Panc1 (cell line): ENCODE measurements at regions not wholly inside any gene's neighbourhood (a gene's known extent, or its start where the extent isn't known, plus 50 kb on each side); places are given as distances from the start of the nearest gene placed in this dataset.

Experiments used
- ATAC-seq: fragments of 200-7000 bp; cut with Tn5 transposase; 2 replicates; pipeline ENCODE4 v1.9.1; 2020; ENCODE audit warnings: mild to moderate bottlenecking, moderate library complexity
- BruUV-seq: library from RNA; stranded (reverse); fragments of 400-500 nt; replicated peaks from 2 replicates; lab custom pipeline; 2021; lab: Mats Ljungman, UMichigan
- CTCF ChIA-PET: fragments of 300-600 bp; sonication (Branson Sonifier 250); formaldehyde crosslinking; loops from one replicate; lab custom pipeline; 2022; ENCODE audit warnings: antibody characterized with exemption; lab: Charles Lee
- POLR2A ChIA-PET: fragments of 300-600 bp; sonication (Branson Sonifier 250); formaldehyde crosslinking; loops from one replicate; lab custom pipeline; 2022; ENCODE audit warnings: antibody characterized with exemption; lab: Charles Lee
- DNase-seq: peaks from one replicate; pipeline ENCODE4 v3.0.0-alpha.2; 2010; ENCODE audit warnings: low read depth, low spot score
- H3K27ac ChIP-seq: 2 replicates; pipeline ENCODE4 v1.5.1; 2011; ENCODE audit warnings: mild to moderate bottlenecking, low read length, inconsistent platforms
- H3K27me3 ChIP-seq: fragments of 200-500 bp; sonication (Bioruptor generic); 2 replicates; pipeline ENCODE4 v1.6.0; 2014; ENCODE audit warnings: low read length, inconsistent platforms; ENCODE audit not compliant: control insufficient read depth, insufficient read depth
- H3K36me3 ChIP-seq: fragments of 200-500 bp; sonication (Bioruptor generic); 2 replicates; pipeline ENCODE4 v1.5.1; 2014; ENCODE audit warnings: inconsistent platforms, mild to moderate bottlenecking, low read length, moderate library complexity; ENCODE audit not compliant: control insufficient read depth, insufficient read depth
- H3K4me1 ChIP-seq: 2 replicates; pipeline ENCODE4 v1.5.1; 2011; ENCODE audit warnings: inconsistent platforms, mild to moderate bottlenecking, low read length, moderate library complexity; ENCODE audit not compliant: control insufficient read depth, insufficient read depth
- H3K4me3 ChIP-seq, 2 experiments: 2 replicates each; pipeline ENCODE4 v1.5.1; 2011 to 2012; ENCODE audit warnings: low read depth in 2 of 2, low read length in 2 of 2, mild to moderate bottlenecking in 2 of 2, inconsistent platforms in 1 of 2, moderate library complexity in 1 of 2
- H3K9me3 ChIP-seq: fragments of 200-500 bp; sonication (Bioruptor generic); 2 replicates; pipeline ENCODE4 v1.5.1; 2014; ENCODE audit warnings: low read depth, mild to moderate bottlenecking, inconsistent platforms, low read length, moderate library complexity; ENCODE audit not compliant: control insufficient read depth, insufficient read depth
- POLR2AphosphoS5 ChIP-seq: IDR thresholded peaks from 2 replicates; pipeline ENCODE4 v1.6.1; 2012; ENCODE audit warnings: mild to moderate bottlenecking, low read depth, low read length, moderate library complexity
- SIN3A ChIP-seq: IDR thresholded peaks from 2 replicates; pipeline ENCODE4 v1.6.1; 2012; ENCODE audit warnings: low read depth, mild to moderate bottlenecking, low read length, moderate library complexity, borderline replicate concordance; ENCODE audit not compliant: insufficient read depth
- TCF7L2 ChIP-seq: IDR thresholded peaks from 2 replicates; pipeline ENCODE4 v1.6.1; 2011; ENCODE audit warnings: mild to moderate bottlenecking, low read depth, low read length, inconsistent platforms
- in situ Hi-C: cut with HindIII; loops from 2 replicates; pipeline ENCODE4 v1.10.0; 2016; ENCODE audit warnings: low sequenced_read_pairs, low pct_unique_long_range_greater_than_20kb
- intact Hi-C: fragments of 100-400 bp; cut with micrococcal nuclease; formaldehyde crosslinking; loops from one replicate; pipeline ENCODE4 v1.10.0; 2022; ENCODE audit not compliant: unreplicated experiment
- TF ChIP-seq, protein P1 (sequence below), 2 experiments: IDR thresholded peaks; 2 replicates each; pipeline ENCODE4 v1.6.1; 2011 to 2012; ENCODE audit warnings: low read depth in 2 of 2, control low read depth in 1 of 2, low read length in 1 of 2, mild to moderate bottlenecking in 1 of 2, moderate library complexity in 1 of 2; ENCODE audit not compliant: insufficient read depth in 1 of 2
- TF ChIP-seq, protein P2 (sequence below): fragments of 450-650 bp; IDR thresholded peaks from 2 replicates; pipeline ENCODE4 v1.5.1; 2017; ENCODE audit warnings: mild to moderate bottlenecking

- ChIA-PET POLR2A (no interaction called here), CTCF (no interaction called here)
- Histone ChIP-seq H3K9me3 (no peaks in the 10 kb centered on the region), H3K27ac (no peak overlapping the region; the same call in 1 of the 2 replicates), H3K27me3 (no peaks in the 10 kb centered on the region), H3K4me1 (no peaks in the 10 kb centered on the region), H3K4me3 (no peak overlapping the region), H3K36me3 (no peaks in the 10 kb centered on the region)
- intact Hi-C loops (no loop called here), in situ Hi-C loops (no loop called here)
- no TSS peak for BruUV-seq
- TF ChIP-seq SIN3A (no peak), TCF7L2 (no peak), POLR2AphosphoS5 (no peak)
- TF ChIP-seq, protein P1, sequence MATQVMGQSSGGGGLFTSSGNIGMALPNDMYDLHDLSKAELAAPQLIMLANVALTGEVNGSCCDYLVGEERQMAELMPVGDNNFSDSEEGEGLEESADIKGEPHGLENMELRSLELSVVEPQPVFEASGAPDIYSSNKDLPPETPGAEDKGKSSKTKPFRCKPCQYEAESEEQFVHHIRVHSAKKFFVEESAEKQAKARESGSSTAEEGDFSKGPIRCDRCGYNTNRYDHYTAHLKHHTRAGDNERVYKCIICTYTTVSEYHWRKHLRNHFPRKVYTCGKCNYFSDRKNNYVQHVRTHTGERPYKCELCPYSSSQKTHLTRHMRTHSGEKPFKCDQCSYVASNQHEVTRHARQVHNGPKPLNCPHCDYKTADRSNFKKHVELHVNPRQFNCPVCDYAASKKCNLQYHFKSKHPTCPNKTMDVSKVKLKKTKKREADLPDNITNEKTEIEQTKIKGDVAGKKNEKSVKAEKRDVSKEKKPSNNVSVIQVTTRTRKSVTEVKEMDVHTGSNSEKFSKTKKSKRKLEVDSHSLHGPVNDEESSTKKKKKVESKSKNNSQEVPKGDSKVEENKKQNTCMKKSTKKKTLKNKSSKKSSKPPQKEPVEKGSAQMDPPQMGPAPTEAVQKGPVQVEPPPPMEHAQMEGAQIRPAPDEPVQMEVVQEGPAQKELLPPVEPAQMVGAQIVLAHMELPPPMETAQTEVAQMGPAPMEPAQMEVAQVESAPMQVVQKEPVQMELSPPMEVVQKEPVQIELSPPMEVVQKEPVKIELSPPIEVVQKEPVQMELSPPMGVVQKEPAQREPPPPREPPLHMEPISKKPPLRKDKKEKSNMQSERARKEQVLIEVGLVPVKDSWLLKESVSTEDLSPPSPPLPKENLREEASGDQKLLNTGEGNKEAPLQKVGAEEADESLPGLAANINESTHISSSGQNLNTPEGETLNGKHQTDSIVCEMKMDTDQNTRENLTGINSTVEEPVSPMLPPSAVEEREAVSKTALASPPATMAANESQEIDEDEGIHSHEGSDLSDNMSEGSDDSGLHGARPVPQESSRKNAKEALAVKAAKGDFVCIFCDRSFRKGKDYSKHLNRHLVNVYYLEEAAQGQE (IDR thresholded peaks at IDR 0.05; ENCODE audit: insufficient read depth in 1 of 2, low read depth in 2 of 2, low read length in 1 of 2) = no peak
- TF ChIP-seq, protein P2, sequence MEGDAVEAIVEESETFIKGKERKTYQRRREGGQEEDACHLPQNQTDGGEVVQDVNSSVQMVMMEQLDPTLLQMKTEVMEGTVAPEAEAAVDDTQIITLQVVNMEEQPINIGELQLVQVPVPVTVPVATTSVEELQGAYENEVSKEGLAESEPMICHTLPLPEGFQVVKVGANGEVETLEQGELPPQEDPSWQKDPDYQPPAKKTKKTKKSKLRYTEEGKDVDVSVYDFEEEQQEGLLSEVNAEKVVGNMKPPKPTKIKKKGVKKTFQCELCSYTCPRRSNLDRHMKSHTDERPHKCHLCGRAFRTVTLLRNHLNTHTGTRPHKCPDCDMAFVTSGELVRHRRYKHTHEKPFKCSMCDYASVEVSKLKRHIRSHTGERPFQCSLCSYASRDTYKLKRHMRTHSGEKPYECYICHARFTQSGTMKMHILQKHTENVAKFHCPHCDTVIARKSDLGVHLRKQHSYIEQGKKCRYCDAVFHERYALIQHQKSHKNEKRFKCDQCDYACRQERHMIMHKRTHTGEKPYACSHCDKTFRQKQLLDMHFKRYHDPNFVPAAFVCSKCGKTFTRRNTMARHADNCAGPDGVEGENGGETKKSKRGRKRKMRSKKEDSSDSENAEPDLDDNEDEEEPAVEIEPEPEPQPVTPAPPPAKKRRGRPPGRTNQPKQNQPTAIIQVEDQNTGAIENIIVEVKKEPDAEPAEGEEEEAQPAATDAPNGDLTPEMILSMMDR = no peak
- no peak for DNase-seq
- no peak for ATAC-seq
These were observed 146.4 kb upstream of the PRICKLE1 start for GRCh38 chr12:42735861-42736361.

- in situ Hi-C loops = no loop called here
- no peak for TF ChIP-seq SIN3A
- no peak for TF ChIP-seq POLR2AphosphoS5
- TF ChIP-seq, protein P2 = no peak
- no peak for TF ChIP-seq TCF7L2
- TF ChIP-seq, protein P1 (IDR thresholded peaks at IDR 0.05; ENCODE audit: insufficient read depth in 1 of 2, low read depth in 2 of 2, low read length in 1 of 2) = no peak
- intact Hi-C loops = no loop called here
- no peaks in the 10 kb centered on the region for H3K27me3 ChIP-seq
- H3K36me3 ChIP-seq = no peaks in the 10 kb centered on the region
- H3K9me3 ChIP-seq = no peaks in the 10 kb centered on the region
- ChIA-PET POLR2A (no interaction called here), CTCF (no interaction called here)
- no TSS peak for BruUV-seq
- no peak overlapping the region for H3K4me3 ChIP-seq
- no peak overlapping the region for H3K27ac ChIP-seq
- DNase-seq = no peak
- H3K4me1 ChIP-seq = no peaks in the 10 kb centered on the region
- no peak for ATAC-seq
These were observed 144.4 kb upstream of the PRICKLE1 start for GRCh38 chr12:42733911-42734310.
